CD4-positive, alpha-beta memory T cell (primary cell): ENCODE measurements at regions not wholly inside any gene's neighbourhood (a gene's known extent, or its start where the extent isn't known, plus 50 kb on each side); places are given as distances from the start of the nearest gene placed in this dataset.

Experiments used
- CTCF ChIA-PET: fragments of 350-600 bp; sonication (Branson Sonifier 250); formaldehyde crosslinking; loops from one replicate; lab custom pipeline; 2021; ENCODE audit warnings: inconsistent platforms; ENCODE audit not compliant: partially characterized antibody; lab: Charles Lee
- POLR2A ChIA-PET: fragments of 350-600 bp; sonication (Branson Sonifier 250); formaldehyde crosslinking; loops from one replicate; lab custom pipeline; 2021; ENCODE audit not compliant: partially characterized antibody; lab: Charles Lee
- DNase-seq, 5 donors: peaks; one replicate each; pipeline versions ENCODE4 v3.0.0 to v3.0.0-alpha.2; 2020 to 2022; ENCODE audit warnings: mixed read lengths in 1 of 5
- H3K27ac ChIP-seq: one replicate; pipeline ENCODE4 v1.7.0; 2013; ENCODE audit warnings: low read depth, low read length
- H3K27me3 ChIP-seq: 2 replicates; pipeline ENCODE4 v1.7.0; 2013; ENCODE audit warnings: mild to moderate bottlenecking, low read length, moderate library complexity; ENCODE audit not compliant: insufficient read depth
- H3K36me3 ChIP-seq: 2 replicates; pipeline ENCODE4 v1.7.0; 2013; ENCODE audit warnings: mild to moderate bottlenecking, low read length, moderate library complexity; ENCODE audit not compliant: insufficient read depth
- H3K4me1 ChIP-seq: 2 replicates; pipeline ENCODE4 v1.7.0; 2013; ENCODE audit warnings: mild to moderate bottlenecking, low read length, moderate library complexity; ENCODE audit not compliant: insufficient read depth
- H3K4me3 ChIP-seq, 2 donors: one replicate each; pipeline ENCODE4 v1.7.0; 2013; ENCODE audit warnings: low read length in 2 of 2, mild to moderate bottlenecking in 1 of 2
- H3K9me3 ChIP-seq, 2 donors: one replicate each; pipeline ENCODE4 v1.7.0; 2013; ENCODE audit warnings: low read length in 2 of 2, control low read depth in 1 of 2; ENCODE audit not compliant: control insufficient read depth in 1 of 2
- H3K27ac Mint-ChIP-seq, 7 donors: one replicate each; pipeline ENCODE4 v1.8.0; 2020 to 2021; ENCODE audit warnings: mixed read lengths in 7 of 7, mild to moderate bottlenecking in 6 of 7, inconsistent platforms in 3 of 7, moderate library complexity in 3 of 7
- H3K27me3 Mint-ChIP-seq, 2 donors: one replicate each; pipeline ENCODE4 v1.8.0; 2020 to 2021; ENCODE audit warnings: mixed read lengths in 2 of 2
- H3K36me3 Mint-ChIP-seq, 2 donors: one replicate each; pipeline ENCODE4 v1.8.0; 2020 to 2021; ENCODE audit warnings: mixed read lengths in 2 of 2, inconsistent platforms in 1 of 2, mild to moderate bottlenecking in 1 of 2
- H3K4me1 Mint-ChIP-seq, 4 donors: one replicate each; pipeline ENCODE4 v1.8.0; 2020 to 2021; ENCODE audit warnings: mixed read lengths in 4 of 4, mild to moderate bottlenecking in 1 of 4
- H3K4me3 Mint-ChIP-seq, 8 donors: one replicate each; pipeline ENCODE4 v1.8.0; 2020 to 2021; ENCODE audit warnings: mixed read lengths in 8 of 8, mild to moderate bottlenecking in 7 of 8, moderate library complexity in 6 of 8, inconsistent platforms in 3 of 8
- H3K9me3 Mint-ChIP-seq, 8 donors: one replicate each; pipeline ENCODE4 v1.8.0; 2020 to 2021; ENCODE audit warnings: mixed read lengths in 8 of 8, mild to moderate bottlenecking in 5 of 8, inconsistent platforms in 3 of 8, moderate library complexity in 1 of 8
- intact Hi-C: fragments of 100-400 bp; cut with micrococcal nuclease; formaldehyde crosslinking; loops from one replicate; pipeline ENCODE4 v1.15.1; 2023

- Histone ChIP-seq H3K4me1 (peaks cover 22% of the 10 kb centered on the region), H3K27me3 (no peaks in the 10 kb centered on the region), H3K9me3 (no peaks in the 10 kb centered on the region), H3K27ac (no peak overlapping the region), H3K4me3 (no peak overlapping the region), H3K36me3 (no peaks in the 10 kb centered on the region)
- ChIA-PET POLR2A (no interaction called here), CTCF (no interaction called here)
- no peak overlapping the region for H3K27ac Mint-ChIP-seq
- no peak for DNase-seq
- peaks cover 2 to 6% of the 10 kb centered on the region in 2 donors for H3K27me3 Mint-ChIP-seq
- no peak overlapping the region for H3K4me3 Mint-ChIP-seq
- intact Hi-C loops = no loop called here
- H3K9me3 Mint-ChIP-seq = no peaks in the 10 kb centered on the region
- peaks cover 10 to 28% (median 19%) of the 10 kb centered on the region in 4 donors for H3K4me1 Mint-ChIP-seq
- H3K36me3 Mint-ChIP-seq = no peaks in the 10 kb centered on the region
Measured at GRCh38 chr2:215752436-215752835, 260.9 kb downstream of the MREG start.

- Mint-ChIP-seq H3K27ac (no peak overlapping the region), H3K27me3 (peaks cover 2 to 6% of the 10 kb centered on the region in 2 donors), H3K36me3 (no peaks in the 10 kb centered on the region), H3K4me3 (no peak overlapping the region), H3K9me3 (no peaks in the 10 kb centered on the region), H3K4me1 (peaks cover 10 to 28% (median 19%) of the 10 kb centered on the region in 4 donors)
- no peak overlapping the region for H3K4me3 ChIP-seq
- intact Hi-C loops = no loop called here
- H3K4me1 ChIP-seq = peaks cover 22% of the 10 kb centered on the region
- no peaks in the 10 kb centered on the region for H3K9me3 ChIP-seq
- no peak for DNase-seq
- no peak overlapping the region for H3K27ac ChIP-seq
- ChIA-PET POLR2A (no interaction called here), CTCF (no interaction called here)
- H3K36me3 ChIP-seq = no peaks in the 10 kb centered on the region
- no peaks in the 10 kb centered on the region for H3K27me3 ChIP-seq
Measured at GRCh38 chr2:215751911-215752272, 261.5 kb downstream of the MREG start.

- H3K27me3 Mint-ChIP-seq = peaks cover 2 to 6% of the 10 kb centered on the region in 2 donors
- intact Hi-C loops = no loop called here
- no peak for DNase-seq
- Histone ChIP-seq H3K27ac (no peak overlapping the region), H3K36me3 (no peaks in the 10 kb centered on the region), H3K4me1 (peaks cover 22% of the 10 kb centered on the region), H3K9me3 (no peaks in the 10 kb centered on the region), H3K27me3 (no peaks in the 10 kb centered on the region), H3K4me3 (no peak overlapping the region)
- H3K36me3 Mint-ChIP-seq = no peaks in the 10 kb centered on the region
- CTCF ChIA-PET = interaction anchor here (0.6 kb wide), 1 partner anchor 1608 kb away, joined by 3 read pairs; no protein-coding TSS in a partner anchor
- POLR2A ChIA-PET = no interaction called here
- H3K4me3 Mint-ChIP-seq = peak overlapping the region in 2 of 8 donors; percentile 7 to 37
- peaks cover 10 to 28% (median 19%) of the 10 kb centered on the region in 4 donors for H3K4me1 Mint-ChIP-seq
- H3K27ac Mint-ChIP-seq = peak overlapping the region in 1 of 7 donors; percentile 43
- no peaks in the 10 kb centered on the region for H3K9me3 Mint-ChIP-seq
Measured at GRCh38 chr2:215751200-215751910, 262.0 kb downstream of the MREG start.

GRCh38 chr2:215750763-215751162 lies 262.6 kb downstream of the MREG start:
- peak overlapping the region in 1 of 7 donors; percentile 43 for H3K27ac Mint-ChIP-seq
- Histone ChIP-seq H3K4me1 (peaks cover 22% of the 10 kb centered on the region), H3K27ac (no peak overlapping the region), H3K4me3 (no peak overlapping the region), H3K27me3 (no peaks in the 10 kb centered on the region), H3K9me3 (no peaks in the 10 kb centered on the region), H3K36me3 (no peaks in the 10 kb centered on the region)
- no peaks in the 10 kb centered on the region for H3K9me3 Mint-ChIP-seq
- CTCF ChIA-PET = interaction anchor here (0.6 kb wide), 1 partner anchor 1607 kb away, joined by 3 read pairs; no protein-coding TSS in a partner anchor
- H3K4me3 Mint-ChIP-seq = peak overlapping the region in 4 of 8 donors; percentile 7 to 47 (median 28)
- DNase-seq = peak in 4 of 5 donors; percentile 15 to 35 (median 24)
- intact Hi-C loops = no loop called here
- H3K4me1 Mint-ChIP-seq = peaks cover 10 to 28% (median 19%) of the 10 kb centered on the region in 4 donors
- no peaks in the 10 kb centered on the region for H3K36me3 Mint-ChIP-seq
- POLR2A ChIA-PET = no interaction called here
- peaks cover 2 to 6% of the 10 kb centered on the region in 2 donors for H3K27me3 Mint-ChIP-seq

- intact Hi-C loops = no loop called here
- H3K36me3 Mint-ChIP-seq = no peaks in the 10 kb centered on the region
- Histone ChIP-seq H3K27me3 (no peaks in the 10 kb centered on the region), H3K36me3 (no peaks in the 10 kb centered on the region), H3K9me3 (no peaks in the 10 kb centered on the region), H3K4me3 (no peak overlapping the region), H3K27ac (no peak overlapping the region), H3K4me1 (peaks cover 22% of the 10 kb centered on the region)
- CTCF ChIA-PET = no interaction called here
- H3K27ac Mint-ChIP-seq = no peak overlapping the region
- no peak for DNase-seq
- H3K4me3 Mint-ChIP-seq = no peak overlapping the region
- H3K27me3 Mint-ChIP-seq = peaks cover 2 to 3% of the 10 kb centered on the region in 2 donors
- POLR2A ChIA-PET = no interaction called here
- no peaks in the 10 kb centered on the region for H3K9me3 Mint-ChIP-seq
- peaks cover 10 to 28% (median 19%) of the 10 kb centered on the region in 4 donors for H3K4me1 Mint-ChIP-seq
Measured at GRCh38 chr2:215749092-215749957, 264.0 kb downstream of the MREG start.

GRCh38 chr2:215748446-215748845 lies 264.9 kb downstream of the MREG start:
- Histone ChIP-seq H3K4me1 (peaks cover 22% of the 10 kb centered on the region), H3K27me3 (no peaks in the 10 kb centered on the region), H3K9me3 (no peaks in the 10 kb centered on the region), H3K27ac (no peak overlapping the region), H3K36me3 (no peaks in the 10 kb centered on the region), H3K4me3 (no peak overlapping the region)
- Mint-ChIP-seq H3K4me1 (peaks cover 10 to 28% (median 19%) of the 10 kb centered on the region in 4 donors), H3K4me3 (no peak overlapping the region), H3K9me3 (no peaks in the 10 kb centered on the region), H3K27me3 (peaks cover 0 to 2% of the 10 kb centered on the region in 2 donors), H3K36me3 (no peaks in the 10 kb centered on the region), H3K27ac (no peak overlapping the region)
- CTCF ChIA-PET = no interaction called here
- POLR2A ChIA-PET = no interaction called here
- DNase-seq = no peak
- intact Hi-C loops = no loop called here

GRCh38 chr2:215746887-215747615 lies 266.3 kb downstream of the MREG start:
- CTCF ChIA-PET = no interaction called here
- H3K9me3 ChIP-seq = no peaks in the 10 kb centered on the region

More at GRCh38 chr2:215746887-215747615, 266.3 kb downstream of the MREG start:
- peaks cover 22% of the 10 kb centered on the region for H3K4me1 ChIP-seq
- H3K27ac ChIP-seq = no peak overlapping the region
- no peak overlapping the region for H3K4me3 ChIP-seq
- H3K36me3 ChIP-seq = no peaks in the 10 kb centered on the region
- H3K27me3 ChIP-seq = no peaks in the 10 kb centered on the region
- H3K4me1 Mint-ChIP-seq = peaks cover 10 to 28% (median 19%) of the 10 kb centered on the region in 4 donors
- H3K9me3 Mint-ChIP-seq = peaks cover 0 to 1% (median 0%) of the 10 kb centered on the region in 8 donors
- intact Hi-C loops = no loop called here
- H3K4me3 Mint-ChIP-seq = no peak overlapping the region
- H3K36me3 Mint-ChIP-seq = no peaks in the 10 kb centered on the region
- H3K27me3 Mint-ChIP-seq = peaks cover 0 to 2% of the 10 kb centered on the region in 2 donors
- DNase-seq = no peak
- no peak overlapping the region for H3K27ac Mint-ChIP-seq
- POLR2A ChIA-PET = no interaction called here
